GM12878 (cell line): ENCODE measurements at regions not wholly inside any gene's neighbourhood (a gene's known extent, or its start where the extent isn't known, plus 50 kb on each side); places are given as distances from the start of the nearest gene placed in this dataset.

ENCODE experiments used
- CEBPB ChIP-seq, 2 experiments: fragments of 150-350 bp in 1 of 2; IDR thresholded peaks; 2 replicates each; pipeline ENCODE4 v1.6.1; 2012 to 2014; ENCODE audit warnings: low read depth in 2 of 2, low read length in 2 of 2, borderline replicate concordance in 1 of 2, inconsistent platforms in 1 of 2
- ELK1 ChIP-seq: IDR thresholded peaks from 2 replicates; pipeline ENCODE4 v1.6.1; 2012; ENCODE audit warnings: low read depth, low read length, improper control_type of control experiment
- EP300 ChIP-seq, 2 experiments: fragments of 150-350 bp in 1 of 2; IDR thresholded peaks; 2 replicates each; pipeline ENCODE4 v1.6.1; 2011 to 2012; ENCODE audit warnings: low read depth in 2 of 2, low read length in 2 of 2, borderline replicate concordance in 1 of 2, improper control_type of control experiment in 1 of 2, inconsistent platforms in 1 of 2; ENCODE audit not compliant: control insufficient read depth in 1 of 2
- IKZF1 ChIP-seq: fragments of 450-650 bp; conservative IDR thresholded peaks from 2 replicates; pipeline ENCODE4 v1.6.1; 2017; ENCODE audit warnings: antibody characterized with exemption, mild to moderate bottlenecking
- NFYB ChIP-seq: IDR thresholded peaks from 2 replicates; pipeline ENCODE4 v1.6.1; 2011; ENCODE audit warnings: low read depth, mild to moderate bottlenecking, low read length, improper control_type of control experiment, moderate library complexity; ENCODE audit not compliant: insufficient read depth
- POLR2A ChIP-seq: IDR thresholded peaks from 2 replicates; pipeline ENCODE4 v1.6.1; 2011; ENCODE audit warnings: low read depth, mild to moderate bottlenecking, low read length
- SMC3 ChIP-seq: IDR thresholded peaks from 2 replicates; pipeline ENCODE4 v1.6.1; 2011; ENCODE audit warnings: low read length, improper control_type of control experiment, borderline replicate concordance
- TBL1XR1 ChIP-seq: IDR thresholded peaks from 2 replicates; pipeline ENCODE4 v1.6.1; 2012; ENCODE audit warnings: low read depth, low read length, improper control_type of control experiment
- YBX1 ChIP-seq: fragments of 450-650 bp; IDR thresholded peaks from 2 replicates; pipeline ENCODE4 v1.6.1; 2016; ENCODE audit warnings: antibody characterized with exemption
- ZNF384 ChIP-seq: IDR thresholded peaks from 2 replicates; pipeline ENCODE4 v1.6.1; 2012; ENCODE audit warnings: low read depth, mild to moderate bottlenecking, low read length, improper control_type of control experiment, borderline replicate concordance
- TF ChIP-seq, protein P1 (sequence below): IDR thresholded peaks from 2 replicates; pipeline ENCODE4 v1.6.1; 2012; ENCODE audit warnings: low read depth, low read length, improper control_type of control experiment
- TF ChIP-seq, protein P2 (sequence below), 3 experiments: IDR thresholded peaks in 2 of 3; conservative IDR thresholded peaks in 1 of 3; 2 replicates each; pipeline ENCODE4 v1.5.1; 2011; ENCODE audit warnings: low read depth in 3 of 3, low read length in 3 of 3, mild to moderate bottlenecking in 3 of 3, control low read depth in 2 of 3, moderate library complexity in 2 of 3, inconsistent platforms in 1 of 3, mixed read lengths in 1 of 3; ENCODE audit not compliant: control insufficient read depth in 2 of 3, insufficient read depth in 1 of 3; ENCODE audit errors: extremely low read depth in 1 of 3

GRCh38 chr4:112847045-112847444, 202.4 kb upstream of the ANK2 start:
- TF ChIP-seq, protein P1, sequence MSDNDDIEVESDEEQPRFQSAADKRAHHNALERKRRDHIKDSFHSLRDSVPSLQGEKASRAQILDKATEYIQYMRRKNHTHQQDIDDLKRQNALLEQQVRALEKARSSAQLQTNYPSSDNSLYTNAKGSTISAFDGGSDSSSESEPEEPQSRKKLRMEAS, result no peak
- TF ChIP-seq EP300 (IDR thresholded peaks at IDR 0.05; ENCODE audit: borderline replicate concordance in 1 of 2, control insufficient read depth in 1 of 2, low read depth in 2 of 2, low read length in 2 of 2) (no peak), TBL1XR1 (no peak), IKZF1 (no peak), YBX1 (no peak), ZNF384 (no peak), ELK1 (no peak), POLR2A (no peak), SMC3 (no peak), CEBPB (IDR thresholded peaks at IDR 0.05; ENCODE audit: borderline replicate concordance in 1 of 2, low read depth in 2 of 2, low read length in 2 of 2) (no peak), NFYB (no peak)
- TF ChIP-seq, protein P2, sequence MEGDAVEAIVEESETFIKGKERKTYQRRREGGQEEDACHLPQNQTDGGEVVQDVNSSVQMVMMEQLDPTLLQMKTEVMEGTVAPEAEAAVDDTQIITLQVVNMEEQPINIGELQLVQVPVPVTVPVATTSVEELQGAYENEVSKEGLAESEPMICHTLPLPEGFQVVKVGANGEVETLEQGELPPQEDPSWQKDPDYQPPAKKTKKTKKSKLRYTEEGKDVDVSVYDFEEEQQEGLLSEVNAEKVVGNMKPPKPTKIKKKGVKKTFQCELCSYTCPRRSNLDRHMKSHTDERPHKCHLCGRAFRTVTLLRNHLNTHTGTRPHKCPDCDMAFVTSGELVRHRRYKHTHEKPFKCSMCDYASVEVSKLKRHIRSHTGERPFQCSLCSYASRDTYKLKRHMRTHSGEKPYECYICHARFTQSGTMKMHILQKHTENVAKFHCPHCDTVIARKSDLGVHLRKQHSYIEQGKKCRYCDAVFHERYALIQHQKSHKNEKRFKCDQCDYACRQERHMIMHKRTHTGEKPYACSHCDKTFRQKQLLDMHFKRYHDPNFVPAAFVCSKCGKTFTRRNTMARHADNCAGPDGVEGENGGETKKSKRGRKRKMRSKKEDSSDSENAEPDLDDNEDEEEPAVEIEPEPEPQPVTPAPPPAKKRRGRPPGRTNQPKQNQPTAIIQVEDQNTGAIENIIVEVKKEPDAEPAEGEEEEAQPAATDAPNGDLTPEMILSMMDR (IDR thresholded peaks at IDR 0.05 in 2 of 3, conservative IDR thresholded peaks at IDR 0.05 in 1 of 3; ENCODE audit: control insufficient read depth in 2 of 3, extremely low read depth in 1 of 3, insufficient read depth in 1 of 3, low read depth in 3 of 3, low read length in 3 of 3), result no peak
